ENCODE measurements at regions not wholly inside any gene's neighbourhood (a gene's known extent, or its start where the extent isn't known, plus 50 kb on each side); places are given as distances from the start of the nearest gene placed in this dataset.

- TF ChIP-seq ZFP30 (CRISPR knock-in tag; IDR thresholded peaks at IDR 0.05) (no peak), ZFP3 (CRISPR knock-in tag; IDR thresholded peaks at IDR 0.05) (no peak)
Measured at GRCh38 chr20:48489656-48490055, 338.1 kb downstream of the PREX1 start.

Measured in SK-N-SH treated with all-trans-retinoic acid at 6 μM for 48 hours (cell line).